ENCODE measurements at regions not wholly inside any gene's neighbourhood (a gene's known extent, or its start where the extent isn't known, plus 50 kb on each side); places are given as distances from the start of the nearest gene placed in this dataset.

- no peak for TF ChIP-seq MAX (IDR thresholded peaks at IDR 0.05; ENCODE audit: low read depth, low read length)
- no peak for TF ChIP-seq POLR2A (IDR thresholded peaks at IDR 0.05; ENCODE audit: extremely low read depth, insufficient read length)
- TF ChIP-seq MYC (IDR thresholded peaks at IDR 0.05; ENCODE audit: low read depth, low read length): no peak
- no peak for TF ChIP-seq CTCF (IDR thresholded peaks at IDR 0.05; ENCODE audit: low read depth, low read length)
- peak; percentile 28 for DNase-seq (ENCODE audit: low read depth)
- H3K4me3 ChIP-seq (ENCODE audit: low read depth, low read length): no peak overlapping the region
These were observed 69.8 kb upstream of the RAI14 start for GRCh38 chr5:34586117-34586885.

- peak; percentile 20 for DNase-seq (ENCODE audit: low read depth)
- TF ChIP-seq MYC (IDR thresholded peaks at IDR 0.05; ENCODE audit: low read depth, low read length): no peak
- H3K4me3 ChIP-seq (ENCODE audit: low read depth, low read length): no peak overlapping the region
These were observed 68.5 kb upstream of the RAI14 start for GRCh38 chr5:34587355-34588241.

- no peak for DNase-seq (ENCODE audit: low read depth)
- H3K4me3 ChIP-seq (ENCODE audit: low read depth, low read length): no peak overlapping the region
- no peak for TF ChIP-seq CTCF (IDR thresholded peaks at IDR 0.05; ENCODE audit: low read depth, low read length)
- TF ChIP-seq MAX (IDR thresholded peaks at IDR 0.05; ENCODE audit: low read depth, low read length): no peak
- no peak for TF ChIP-seq MYC (IDR thresholded peaks at IDR 0.05; ENCODE audit: low read depth, low read length)
- TF ChIP-seq POLR2A (IDR thresholded peaks at IDR 0.05; ENCODE audit: extremely low read depth, insufficient read length): no peak
These were observed 66.3 kb upstream of the RAI14 start for GRCh38 chr5:34589832-34590231.

- no peak overlapping the region for H3K4me3 ChIP-seq (ENCODE audit: low read depth, low read length)
- no peak for DNase-seq (ENCODE audit: low read depth)
- no peak for TF ChIP-seq MAX (IDR thresholded peaks at IDR 0.05; ENCODE audit: low read depth, low read length)
- TF ChIP-seq CTCF (IDR thresholded peaks at IDR 0.05; ENCODE audit: low read depth, low read length): no peak
- TF ChIP-seq MYC (IDR thresholded peaks at IDR 0.05; ENCODE audit: low read depth, low read length): no peak
- TF ChIP-seq POLR2A (IDR thresholded peaks at IDR 0.05; ENCODE audit: extremely low read depth, insufficient read length): no peak
These were observed 64.4 kb upstream of the RAI14 start for GRCh38 chr5:34591723-34592122.

GRCh38 chr5:34597034-34598027, 58.8 kb upstream of the RAI14 start:
- no peak for DNase-seq (ENCODE audit: low read depth)
- no peak overlapping the region for H3K4me3 ChIP-seq (ENCODE audit: low read depth, low read length)
- TF ChIP-seq MYC (IDR thresholded peaks at IDR 0.05; ENCODE audit: low read depth, low read length): no peak
- TF ChIP-seq CTCF (IDR thresholded peaks at IDR 0.05; ENCODE audit: low read depth, low read length): no peak
- no peak for TF ChIP-seq POLR2A (IDR thresholded peaks at IDR 0.05; ENCODE audit: extremely low read depth, insufficient read length)
- no peak for TF ChIP-seq MAX (IDR thresholded peaks at IDR 0.05; ENCODE audit: low read depth, low read length)
